GM12873 (cell line): ENCODE measurements at regions not wholly inside any gene's neighbourhood (a gene's known extent, or its start where the extent isn't known, plus 50 kb on each side); places are given as distances from the start of the nearest gene placed in this dataset.

Experiments used
- TF ChIP-seq, protein P1 (sequence below): IDR thresholded peaks from 2 replicates; pipeline ENCODE4 v1.5.1; 2012; ENCODE audit warnings: low read depth, mild to moderate bottlenecking, moderate library complexity, low read length, control low read depth; ENCODE audit not compliant: insufficient read depth; ENCODE audit errors: missing control alignments

DNA sequence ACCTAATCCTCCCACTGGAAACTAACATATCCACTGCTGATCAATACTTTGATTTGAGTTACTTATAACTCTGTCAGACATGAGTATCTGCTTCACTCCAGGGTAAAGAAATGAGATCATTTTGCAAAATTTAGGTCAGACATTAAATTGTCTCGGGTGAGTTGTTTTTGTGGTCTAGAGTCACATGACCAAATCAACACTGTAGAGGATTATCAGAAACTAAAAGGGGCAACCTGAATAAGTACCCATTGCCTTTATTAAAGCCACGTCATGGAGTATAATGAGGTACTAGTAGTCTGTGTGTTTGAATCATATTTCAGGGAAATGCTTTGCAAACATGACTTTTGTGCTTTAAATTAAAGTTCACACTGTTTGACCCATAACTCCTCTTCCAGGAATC, 107.7 kb upstream of the ADO start:
- TF ChIP-seq, protein P1, sequence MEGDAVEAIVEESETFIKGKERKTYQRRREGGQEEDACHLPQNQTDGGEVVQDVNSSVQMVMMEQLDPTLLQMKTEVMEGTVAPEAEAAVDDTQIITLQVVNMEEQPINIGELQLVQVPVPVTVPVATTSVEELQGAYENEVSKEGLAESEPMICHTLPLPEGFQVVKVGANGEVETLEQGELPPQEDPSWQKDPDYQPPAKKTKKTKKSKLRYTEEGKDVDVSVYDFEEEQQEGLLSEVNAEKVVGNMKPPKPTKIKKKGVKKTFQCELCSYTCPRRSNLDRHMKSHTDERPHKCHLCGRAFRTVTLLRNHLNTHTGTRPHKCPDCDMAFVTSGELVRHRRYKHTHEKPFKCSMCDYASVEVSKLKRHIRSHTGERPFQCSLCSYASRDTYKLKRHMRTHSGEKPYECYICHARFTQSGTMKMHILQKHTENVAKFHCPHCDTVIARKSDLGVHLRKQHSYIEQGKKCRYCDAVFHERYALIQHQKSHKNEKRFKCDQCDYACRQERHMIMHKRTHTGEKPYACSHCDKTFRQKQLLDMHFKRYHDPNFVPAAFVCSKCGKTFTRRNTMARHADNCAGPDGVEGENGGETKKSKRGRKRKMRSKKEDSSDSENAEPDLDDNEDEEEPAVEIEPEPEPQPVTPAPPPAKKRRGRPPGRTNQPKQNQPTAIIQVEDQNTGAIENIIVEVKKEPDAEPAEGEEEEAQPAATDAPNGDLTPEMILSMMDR, result no peak

DNA sequence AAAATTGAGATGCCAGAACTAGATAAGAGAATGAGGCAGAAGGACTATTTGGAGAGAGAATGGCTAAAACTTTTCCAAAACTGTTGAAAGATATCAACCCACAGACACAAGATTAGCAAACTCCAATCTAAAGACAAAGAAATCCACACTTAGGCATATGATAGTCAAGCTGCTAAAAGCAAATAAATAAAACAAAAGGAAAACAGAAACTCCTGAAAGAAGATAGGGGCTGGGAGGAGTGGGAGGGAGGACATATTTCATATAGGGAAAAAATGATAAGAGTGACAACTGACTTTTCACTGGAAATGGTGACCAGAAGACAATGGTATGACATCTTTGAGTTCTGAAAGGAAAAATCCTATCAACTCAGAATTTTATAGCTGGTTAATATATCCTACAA, 105.4 kb upstream of the ADO start:
- TF ChIP-seq, protein P1, result no peak

DNA sequence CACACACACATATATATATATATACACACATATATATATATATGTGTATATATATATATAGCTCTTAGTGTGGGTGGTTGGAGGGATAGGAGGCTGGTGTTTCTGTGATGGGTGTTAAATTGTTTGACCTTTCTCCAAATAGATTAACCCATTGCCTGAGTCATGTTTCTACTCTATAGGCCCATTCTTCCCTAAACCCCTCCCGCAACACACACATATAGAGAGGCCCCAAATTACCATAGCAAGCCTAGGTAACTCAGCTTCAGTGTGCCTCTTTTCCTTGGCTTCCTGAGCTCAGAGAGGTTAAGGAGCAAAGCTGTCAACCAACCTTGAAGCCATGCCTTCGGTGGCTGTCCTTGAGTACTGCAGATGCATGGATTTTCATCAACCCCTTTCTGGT, 98.7 kb upstream of the ADO start:
- TF ChIP-seq, protein P1, result peak; percentile 17

DNA sequence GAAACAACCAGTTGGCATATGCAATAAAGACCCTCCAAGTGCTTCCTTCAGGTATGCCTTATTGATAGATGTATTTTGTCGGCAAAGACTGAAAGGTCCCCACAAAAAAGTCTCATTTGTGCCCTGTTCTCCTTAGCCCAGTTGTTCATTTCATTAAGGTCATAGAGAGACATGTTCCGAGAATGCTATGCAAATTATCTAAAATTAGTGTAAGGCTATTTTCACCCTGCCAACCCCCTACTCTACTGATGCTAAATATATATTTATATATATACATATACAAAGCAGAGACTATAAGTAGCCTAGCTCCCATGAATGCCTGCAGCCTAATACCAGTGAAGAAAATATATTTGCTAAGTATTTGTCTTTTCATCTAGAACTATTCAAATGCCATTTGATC, 96.7 kb upstream of the ADO start:
- TF ChIP-seq, protein P1, result no peak

DNA sequence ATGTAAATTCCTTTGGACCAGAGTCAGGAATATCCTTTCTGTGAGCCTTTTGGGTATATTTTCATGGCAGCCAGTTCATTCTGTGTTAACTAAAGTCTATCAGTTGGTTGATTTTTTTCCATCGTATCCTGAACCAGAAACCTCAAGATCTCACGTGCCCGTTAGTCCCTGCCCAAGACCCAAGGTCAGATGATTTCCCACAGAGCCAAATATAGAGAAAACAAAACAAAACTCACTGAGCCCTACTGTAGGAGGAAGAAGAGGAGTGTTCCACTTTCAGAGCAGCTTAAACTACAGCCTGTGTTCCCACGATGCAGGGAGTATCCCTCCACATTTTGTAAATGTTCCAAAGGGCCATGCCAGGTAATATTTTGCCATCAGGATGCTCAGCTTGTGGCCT, 96.0 kb upstream of the ADO start:
- TF ChIP-seq, protein P1, result no peak

DNA sequence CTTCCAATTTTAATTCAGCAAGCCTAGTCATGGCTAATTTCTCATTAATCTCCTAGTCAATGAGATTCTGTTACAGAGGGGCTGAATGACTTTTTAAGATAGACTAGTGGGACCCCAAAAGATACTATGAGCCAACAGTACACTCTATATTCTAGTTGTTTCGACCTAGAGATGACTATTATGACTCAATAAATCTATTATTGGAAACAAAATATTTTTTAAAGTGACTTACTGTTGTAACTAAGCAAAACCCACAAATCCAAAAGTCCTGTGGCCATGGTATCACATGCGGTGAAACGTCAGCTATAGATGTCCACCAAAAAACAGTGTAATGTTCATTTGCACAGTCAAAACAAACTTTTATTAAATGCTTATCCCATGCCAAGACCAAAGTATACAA, 95.3 kb upstream of the ADO start:
- TF ChIP-seq, protein P1, result no peak

DNA sequence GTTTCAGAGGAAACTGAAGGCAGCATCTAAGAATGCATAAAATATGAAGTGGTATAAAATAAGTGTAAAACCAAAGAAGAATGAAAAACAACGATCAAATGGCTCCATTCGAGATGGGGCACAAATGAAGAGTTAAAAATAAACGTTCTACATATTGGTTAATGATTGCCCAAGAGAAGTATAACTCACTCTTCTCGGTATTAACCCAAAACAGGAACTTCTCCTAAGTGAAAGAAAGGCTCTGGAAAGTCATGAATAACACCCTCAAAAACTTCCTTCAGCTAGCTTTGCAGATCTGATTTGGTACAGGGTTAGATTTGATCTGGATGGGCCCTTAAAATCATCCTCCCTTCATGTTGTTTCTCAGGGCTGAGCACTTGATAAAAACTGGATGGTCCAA, 94.3 kb upstream of the ADO start:
- TF ChIP-seq, protein P1, result no peak
